ENCODE measurements at regions not wholly inside any gene's neighbourhood (a gene's known extent, or its start where the extent isn't known, plus 50 kb on each side); places are given as distances from the start of the nearest gene placed in this dataset.

DNA sequence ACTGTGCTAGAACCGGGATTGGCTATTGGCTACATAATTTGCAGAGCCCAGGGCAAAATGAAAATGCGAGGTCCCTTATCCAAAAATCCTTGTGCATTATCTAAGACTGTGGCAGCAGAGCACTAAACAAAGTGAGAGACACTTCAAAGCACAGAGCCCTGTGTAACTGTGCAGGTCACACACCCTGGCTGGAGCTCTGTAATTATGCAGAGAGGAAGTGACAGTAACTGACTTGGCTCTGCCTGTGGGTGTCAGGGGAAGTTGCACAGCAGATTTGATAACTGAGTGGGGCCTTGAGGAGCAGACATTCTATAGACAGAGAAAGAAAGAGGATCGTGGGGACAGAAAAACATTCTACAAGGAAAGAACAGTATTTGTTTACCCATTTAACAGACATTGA, 173.5 kb upstream of the FMR1 start:
- H3K4me3 ChIP-seq (ENCODE audit: severe bottlenecking) = no peak overlapping the region
- ATAC-seq (ENCODE audit: low read depth) (no peak), DNase-seq (ENCODE audit: low spot score) (no peak)
- H3K9me3 ChIP-seq (ENCODE audit: severe bottlenecking) = no peaks in the 10 kb centered on the region
- H3K27me3 ChIP-seq (ENCODE audit: insufficient read depth, poor library complexity, severe bottlenecking) = no peaks in the 10 kb centered on the region
- no peaks in the 10 kb centered on the region for H3K4me1 ChIP-seq (ENCODE audit: insufficient read depth, poor library complexity, severe bottlenecking)
- H3K36me3 ChIP-seq (ENCODE audit: low read depth) = no peaks in the 10 kb centered on the region
- H3K27ac ChIP-seq (ENCODE audit: poor library complexity, severe bottlenecking) = no peak overlapping the region
- TF ChIP-seq CTCF (IDR thresholded peaks at IDR 0.05; ENCODE audit: poor library complexity, severe bottlenecking) = no peak

DNA sequence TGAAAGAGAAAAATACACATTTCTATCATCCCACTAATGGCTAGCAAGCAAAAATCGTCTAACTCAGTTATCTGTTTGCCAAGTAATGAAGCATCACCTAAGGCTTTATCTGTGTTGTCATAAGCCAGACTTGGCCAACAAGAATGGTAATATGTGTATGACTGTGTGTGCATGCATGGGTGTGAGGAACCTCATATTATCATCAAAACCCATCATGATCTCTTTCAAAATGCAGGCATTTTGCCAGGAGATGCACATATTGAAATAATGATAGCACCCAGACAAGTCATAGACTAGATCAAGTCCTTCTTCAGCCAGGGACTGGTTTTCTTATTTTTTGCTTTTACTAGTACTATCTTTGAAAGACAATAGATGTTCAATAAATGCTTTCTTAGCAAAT, 172.5 kb upstream of the FMR1 start:
- Histone ChIP-seq H3K4me3 (ENCODE audit: severe bottlenecking) (no peak overlapping the region), H3K9me3 (ENCODE audit: severe bottlenecking) (no peaks in the 10 kb centered on the region), H3K36me3 (ENCODE audit: low read depth) (no peaks in the 10 kb centered on the region), H3K27ac (ENCODE audit: poor library complexity, severe bottlenecking) (no peak overlapping the region), H3K27me3 (ENCODE audit: insufficient read depth, poor library complexity, severe bottlenecking) (no peaks in the 10 kb centered on the region), H3K4me1 (ENCODE audit: insufficient read depth, poor library complexity, severe bottlenecking) (no peaks in the 10 kb centered on the region)
- no peak for DNase-seq (ENCODE audit: low spot score)
- no peak for TF ChIP-seq CTCF (IDR thresholded peaks at IDR 0.05; ENCODE audit: poor library complexity, severe bottlenecking)
- ATAC-seq (ENCODE audit: low read depth) = no peak

- H3K36me3 ChIP-seq (ENCODE audit: low read depth) = no peaks in the 10 kb centered on the region
- DNase-seq (ENCODE audit: low spot score) (no peak), ATAC-seq (ENCODE audit: low read depth) (no peak)
- no peaks in the 10 kb centered on the region for H3K27me3 ChIP-seq (ENCODE audit: insufficient read depth, poor library complexity, severe bottlenecking)
- no peaks in the 10 kb centered on the region for H3K9me3 ChIP-seq (ENCODE audit: severe bottlenecking)
- no peak overlapping the region for H3K4me3 ChIP-seq (ENCODE audit: severe bottlenecking)
- no peak overlapping the region for H3K27ac ChIP-seq (ENCODE audit: poor library complexity, severe bottlenecking)
- no peak for TF ChIP-seq CTCF (IDR thresholded peaks at IDR 0.05; ENCODE audit: poor library complexity, severe bottlenecking)
- no peaks in the 10 kb centered on the region for H3K4me1 ChIP-seq (ENCODE audit: insufficient read depth, poor library complexity, severe bottlenecking)
Observed at GRCh38 chrX:147741776-147742175, 169.9 kb upstream of the FMR1 start.

DNA sequence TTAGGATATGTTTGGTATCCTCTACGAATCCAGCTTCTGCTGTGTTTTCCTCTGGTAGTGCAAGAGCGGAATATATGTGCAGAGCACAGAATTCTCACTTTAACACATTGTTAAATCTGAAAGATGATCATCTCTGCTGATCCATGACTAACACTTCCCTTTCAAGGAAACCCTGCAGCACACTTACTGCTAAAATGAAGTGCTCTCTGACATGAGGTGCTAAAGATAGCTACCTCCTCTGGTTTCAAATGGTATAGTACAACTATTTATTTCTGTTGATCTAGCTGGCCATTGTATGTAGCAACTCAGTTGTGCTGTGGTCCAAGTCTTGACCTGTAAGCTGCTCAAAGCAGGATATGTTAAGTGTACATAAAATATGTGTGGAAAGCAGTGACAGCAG, 162.4 kb upstream of the FMR1 start:
- H3K4me1 ChIP-seq (ENCODE audit: insufficient read depth, poor library complexity, severe bottlenecking) = no peaks in the 10 kb centered on the region
- H3K4me3 ChIP-seq (ENCODE audit: severe bottlenecking) = no peak overlapping the region
- H3K27me3 ChIP-seq (ENCODE audit: insufficient read depth, poor library complexity, severe bottlenecking) = no peaks in the 10 kb centered on the region
- TF ChIP-seq CTCF (IDR thresholded peaks at IDR 0.05; ENCODE audit: poor library complexity, severe bottlenecking) = no peak
- no peak overlapping the region for H3K27ac ChIP-seq (ENCODE audit: poor library complexity, severe bottlenecking)
- no peaks in the 10 kb centered on the region for H3K36me3 ChIP-seq (ENCODE audit: low read depth)
- H3K9me3 ChIP-seq (ENCODE audit: severe bottlenecking) = no peaks in the 10 kb centered on the region
- DNase-seq (ENCODE audit: low spot score) = no peak
- ATAC-seq (ENCODE audit: low read depth) = no peak

DNA sequence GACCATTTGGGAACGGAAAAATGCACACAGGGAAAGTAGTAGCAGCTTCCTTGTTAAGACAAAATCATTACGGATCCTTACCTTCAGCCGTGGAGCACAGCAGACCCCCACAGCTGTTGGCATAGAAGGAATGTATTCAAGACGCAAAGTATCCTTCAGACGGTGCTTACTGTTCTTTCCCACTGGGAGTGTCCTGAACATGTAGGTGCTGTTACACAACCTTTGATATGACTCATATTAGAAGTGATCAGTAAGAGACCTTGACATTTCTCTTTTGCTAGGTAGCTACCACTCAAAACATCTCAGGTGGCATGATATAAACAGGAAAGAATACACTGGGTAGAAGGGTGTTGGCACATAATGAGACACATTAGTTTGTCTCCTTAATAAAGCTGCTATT, 154.0 kb upstream of the FMR1 start:
- no peak overlapping the region for H3K4me3 ChIP-seq (ENCODE audit: severe bottlenecking)
- H3K36me3 ChIP-seq (ENCODE audit: low read depth) = no peaks in the 10 kb centered on the region
- TF ChIP-seq CTCF (IDR thresholded peaks at IDR 0.05; ENCODE audit: poor library complexity, severe bottlenecking) = no peak
- peak; percentile 31; the same call in 1 of the 3 replicates for ATAC-seq (ENCODE audit: low read depth)
- no peaks in the 10 kb centered on the region for H3K4me1 ChIP-seq (ENCODE audit: insufficient read depth, poor library complexity, severe bottlenecking)
- H3K9me3 ChIP-seq (ENCODE audit: severe bottlenecking) = no peaks in the 10 kb centered on the region
- no peaks in the 10 kb centered on the region for H3K27me3 ChIP-seq (ENCODE audit: insufficient read depth, poor library complexity, severe bottlenecking)
- no peak for DNase-seq (ENCODE audit: low spot score)
- H3K27ac ChIP-seq (ENCODE audit: poor library complexity, severe bottlenecking) = no peak overlapping the region
